ENCODE measurements at regions not wholly inside any gene's neighbourhood (a gene's known extent, or its start where the extent isn't known, plus 50 kb on each side); places are given as distances from the start of the nearest gene placed in this dataset.
"Not testable (repeated sequence)": the region's sequence is repeated elsewhere in the genome, so short reads cannot be mapped to it uniquely, and the experiment has no call there.

- no peak for DNase-seq
- Mint-ChIP-seq H3K9me3 (ENCODE audit: unreplicated experiment) (peaks cover 5% of the 10 kb centered on the region), H3K4me3 (ENCODE audit: unreplicated experiment) (peak overlapping the region; percentile 37), H3K27me3 (ENCODE audit: unreplicated experiment) (no peaks in the 10 kb centered on the region), H3K36me3 (ENCODE audit: unreplicated experiment) (no peaks in the 10 kb centered on the region), H3K27ac (ENCODE audit: unreplicated experiment) (no peak overlapping the region), H3K4me1 (ENCODE audit: low read depth, unreplicated experiment) (peaks cover 3% of the 10 kb centered on the region)
- no peak for TF ChIP-seq CTCF (IDR thresholded peaks at IDR 0.05; ENCODE audit: partially characterized antibody, unreplicated experiment)
Observed at GRCh38 chr2:48049371-48049770, 143.1 kb upstream of the FBXO11 start.

GRCh38 chr2:48050711-48051110 lies 144.4 kb upstream of the FBXO11 start:
- TF ChIP-seq CTCF (IDR thresholded peaks at IDR 0.05; ENCODE audit: partially characterized antibody, unreplicated experiment) = no peak
- DNase-seq = no peak
- Mint-ChIP-seq H3K4me3 (ENCODE audit: unreplicated experiment) (no peak overlapping the region), H3K4me1 (ENCODE audit: low read depth, unreplicated experiment) (peaks cover 3% of the 10 kb centered on the region), H3K36me3 (ENCODE audit: unreplicated experiment) (no peaks in the 10 kb centered on the region), H3K9me3 (ENCODE audit: unreplicated experiment) (peaks cover 5% of the 10 kb centered on the region), H3K27me3 (ENCODE audit: unreplicated experiment) (no peaks in the 10 kb centered on the region), H3K27ac (ENCODE audit: unreplicated experiment) (no peak overlapping the region)

GRCh38 chr2:48059975-48060374 lies 153.7 kb upstream of the FBXO11 start:
- peaks cover 6% of the 10 kb centered on the region for H3K36me3 Mint-ChIP-seq (ENCODE audit: unreplicated experiment)
- TF ChIP-seq CTCF (IDR thresholded peaks at IDR 0.05; ENCODE audit: partially characterized antibody, unreplicated experiment) = no peak
- H3K27ac Mint-ChIP-seq (ENCODE audit: unreplicated experiment) = no peak overlapping the region
- no peaks in the 10 kb centered on the region for H3K4me1 Mint-ChIP-seq (ENCODE audit: low read depth, unreplicated experiment)
- H3K27me3 Mint-ChIP-seq (ENCODE audit: unreplicated experiment) = no peaks in the 10 kb centered on the region
- peaks cover 8% of the 10 kb centered on the region for H3K9me3 Mint-ChIP-seq (ENCODE audit: unreplicated experiment)
- no peak for DNase-seq
- no peak overlapping the region for H3K4me3 Mint-ChIP-seq (ENCODE audit: unreplicated experiment)

- H3K36me3 Mint-ChIP-seq (ENCODE audit: unreplicated experiment); DNase-seq; H3K27ac Mint-ChIP-seq (ENCODE audit: unreplicated experiment); H3K27me3 Mint-ChIP-seq (ENCODE audit: unreplicated experiment); H3K9me3 Mint-ChIP-seq (ENCODE audit: unreplicated experiment); H3K4me3 Mint-ChIP-seq (ENCODE audit: unreplicated experiment); H3K4me1 Mint-ChIP-seq (ENCODE audit: low read depth, unreplicated experiment): not testable (repeated sequence)
Observed at GRCh38 chr2:48061656-48062055, 155.4 kb upstream of the FBXO11 start.

GRCh38 chr2:48065096-48065495 lies 158.8 kb upstream of the FBXO11 start:
- Mint-ChIP-seq H3K4me1 (ENCODE audit: low read depth, unreplicated experiment) (peaks cover 8% of the 10 kb centered on the region), H3K9me3 (ENCODE audit: unreplicated experiment) (peaks cover 1% of the 10 kb centered on the region), H3K27ac (ENCODE audit: unreplicated experiment) (no peak overlapping the region), H3K4me3 (ENCODE audit: unreplicated experiment) (no peak overlapping the region), H3K27me3 (ENCODE audit: unreplicated experiment) (peaks cover 3% of the 10 kb centered on the region), H3K36me3 (ENCODE audit: unreplicated experiment) (peaks cover 5% of the 10 kb centered on the region)
- no peak for TF ChIP-seq CTCF (IDR thresholded peaks at IDR 0.05; ENCODE audit: partially characterized antibody, unreplicated experiment)
- no peak for DNase-seq

GRCh38 chr2:48066000-48066399 lies 159.7 kb upstream of the FBXO11 start:
- peaks cover 1% of the 10 kb centered on the region for H3K9me3 Mint-ChIP-seq (ENCODE audit: unreplicated experiment)
- H3K36me3 Mint-ChIP-seq (ENCODE audit: unreplicated experiment) = peaks cover 5% of the 10 kb centered on the region
- peaks cover 4% of the 10 kb centered on the region for H3K27me3 Mint-ChIP-seq (ENCODE audit: unreplicated experiment)
- peaks cover 13% of the 10 kb centered on the region for H3K4me1 Mint-ChIP-seq (ENCODE audit: low read depth, unreplicated experiment)
- no peak overlapping the region for H3K27ac Mint-ChIP-seq (ENCODE audit: unreplicated experiment)
- no peak for TF ChIP-seq CTCF (IDR thresholded peaks at IDR 0.05; ENCODE audit: partially characterized antibody, unreplicated experiment)
- H3K4me3 Mint-ChIP-seq (ENCODE audit: unreplicated experiment) = no peak overlapping the region
- no peak for DNase-seq
